T-helper 17 cell (primary cell): ENCODE measurements at regions not wholly inside any gene's neighbourhood (a gene's known extent, or its start where the extent isn't known, plus 50 kb on each side); places are given as distances from the start of the nearest gene placed in this dataset.
"Not testable (repeated sequence)": the region's sequence is repeated elsewhere in the genome, so short reads cannot be mapped to it uniquely, and the experiment has no call there.

Source experiments
- ATAC-seq: fragments of 150-1000 bp; cut with Tn5 transposase; 2 replicates; pipeline ENCODE4 v1.10.0; 2021; ENCODE audit warnings: mild to moderate bottlenecking, moderate library complexity
- DNase-seq, 3 donors: peaks; one replicate each; pipeline versions ENCODE4 v3.0.0 to v3.0.0-alpha.2; 2020 to 2021
- H3K9me3 ChIP-seq: one replicate; pipeline ENCODE4 v1.7.0; 2013; ENCODE audit warnings: low read length, mild to moderate bottlenecking; ENCODE audit not compliant: control insufficient read depth, poor library complexity, severe bottlenecking
- H3K27ac Mint-ChIP-seq: one replicate; pipeline ENCODE4 v1.8.0; 2022; ENCODE audit warnings: mild to moderate bottlenecking, moderate library complexity, mixed read lengths
- H3K27me3 Mint-ChIP-seq: one replicate; pipeline ENCODE4 v1.8.0; 2022; ENCODE audit warnings: mixed read lengths
- H3K36me3 Mint-ChIP-seq: one replicate; pipeline ENCODE4 v1.8.0; 2022; ENCODE audit warnings: low read depth, mixed read lengths
- H3K4me1 Mint-ChIP-seq: one replicate; pipeline ENCODE4 v1.8.0; 2022; ENCODE audit warnings: mild to moderate bottlenecking, mixed read lengths
- H3K4me3 Mint-ChIP-seq: one replicate; pipeline ENCODE4 v1.8.0; 2022; ENCODE audit warnings: mild to moderate bottlenecking, moderate library complexity, mixed read lengths

DNA sequence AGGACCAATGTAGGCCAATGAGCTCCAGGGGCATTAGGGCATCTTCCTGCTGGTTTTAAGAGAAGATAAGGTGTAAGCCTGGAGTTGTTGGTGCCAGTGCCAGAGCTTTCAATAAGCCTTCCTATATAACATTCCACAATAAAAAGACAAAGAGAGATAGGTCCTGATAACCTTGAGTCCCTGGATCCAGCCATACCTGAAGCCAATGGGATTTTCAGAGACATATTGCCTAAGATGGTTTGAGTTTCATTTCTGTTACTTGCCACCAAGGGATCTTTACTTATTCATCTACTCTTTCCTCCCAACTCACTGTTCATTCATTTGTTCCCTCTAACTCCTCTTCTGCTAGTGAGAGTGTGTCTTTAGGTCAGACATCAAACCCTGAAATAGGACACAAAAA lies 68.8 kb upstream of the CAPZB start:
- H3K4me3 Mint-ChIP-seq: no peak overlapping the region
- H3K27ac Mint-ChIP-seq: no peak overlapping the region
- no peaks in the 10 kb centered on the region for H3K9me3 ChIP-seq
- DNase-seq (no peak), ATAC-seq (no peak)
- H3K27me3 Mint-ChIP-seq: no peaks in the 10 kb centered on the region
- H3K36me3 Mint-ChIP-seq: no peaks in the 10 kb centered on the region
- peaks cover 17% of the 10 kb centered on the region for H3K4me1 Mint-ChIP-seq

DNA sequence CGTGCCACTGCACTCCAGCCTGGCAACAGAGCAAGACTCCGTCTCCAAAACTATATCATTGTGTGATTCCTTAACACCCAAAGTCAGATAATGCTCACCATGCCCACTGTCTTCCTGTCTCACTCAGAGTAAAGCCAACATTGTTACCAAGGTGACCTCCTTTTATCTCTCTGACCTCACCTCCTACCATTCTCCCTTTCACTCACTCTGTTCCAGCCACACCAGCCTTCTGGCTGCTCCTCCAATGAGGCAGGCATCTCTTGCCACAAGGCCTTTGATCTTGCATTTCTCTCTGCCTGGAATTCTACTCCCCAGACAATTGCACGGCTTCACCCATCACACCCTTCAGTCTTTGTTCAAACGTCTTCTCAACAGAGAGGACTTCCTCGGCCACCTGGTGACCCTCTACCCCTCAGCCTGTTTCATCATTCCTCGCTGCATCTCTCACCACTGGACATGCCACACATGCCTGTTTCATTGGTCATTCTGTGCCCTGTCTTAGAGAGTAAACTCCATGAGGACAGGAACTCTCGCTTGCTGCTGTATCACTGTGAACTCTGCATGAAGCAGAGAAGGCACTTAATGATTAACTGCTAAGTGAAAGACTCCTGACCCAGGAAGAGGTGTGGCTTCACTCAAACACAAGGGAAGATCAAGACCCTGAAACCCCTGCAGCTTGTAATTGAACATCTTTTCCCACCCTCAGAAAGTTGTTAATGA lies 67.1 kb upstream of the CAPZB start:
- H3K4me3 Mint-ChIP-seq: no peak overlapping the region
- ATAC-seq (no peak), DNase-seq (no peak)
- H3K9me3 ChIP-seq: no peaks in the 10 kb centered on the region
- no peaks in the 10 kb centered on the region for H3K36me3 Mint-ChIP-seq
- H3K27me3 Mint-ChIP-seq: no peaks in the 10 kb centered on the region
- peaks cover 6% of the 10 kb centered on the region for H3K4me1 Mint-ChIP-seq
- H3K27ac Mint-ChIP-seq: no peak overlapping the region

DNA sequence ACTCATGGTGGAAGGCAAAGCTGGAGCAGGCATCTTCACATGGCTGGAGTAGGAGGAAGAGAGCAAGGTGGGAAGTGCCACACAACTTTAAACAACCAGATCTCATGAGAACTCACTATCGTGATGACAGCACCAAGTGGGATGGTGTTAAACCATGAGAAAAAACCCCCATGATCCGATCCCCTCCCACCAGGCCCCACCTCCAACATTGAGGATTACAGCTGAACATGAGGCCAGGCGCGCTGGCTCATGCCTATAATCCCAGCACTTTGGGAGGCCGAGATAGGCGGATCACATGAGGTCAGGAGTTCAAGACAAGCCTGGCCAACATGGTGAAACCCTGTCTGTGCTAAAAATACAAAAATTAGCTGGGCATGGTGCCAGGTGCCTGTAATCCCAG lies 66.5 kb upstream of the CAPZB start:
- not testable (repeated sequence) for H3K27me3 Mint-ChIP-seq, ATAC-seq, DNase-seq, H3K4me1 Mint-ChIP-seq, H3K9me3 ChIP-seq, H3K27ac Mint-ChIP-seq, H3K4me3 Mint-ChIP-seq, H3K36me3 Mint-ChIP-seq

DNA sequence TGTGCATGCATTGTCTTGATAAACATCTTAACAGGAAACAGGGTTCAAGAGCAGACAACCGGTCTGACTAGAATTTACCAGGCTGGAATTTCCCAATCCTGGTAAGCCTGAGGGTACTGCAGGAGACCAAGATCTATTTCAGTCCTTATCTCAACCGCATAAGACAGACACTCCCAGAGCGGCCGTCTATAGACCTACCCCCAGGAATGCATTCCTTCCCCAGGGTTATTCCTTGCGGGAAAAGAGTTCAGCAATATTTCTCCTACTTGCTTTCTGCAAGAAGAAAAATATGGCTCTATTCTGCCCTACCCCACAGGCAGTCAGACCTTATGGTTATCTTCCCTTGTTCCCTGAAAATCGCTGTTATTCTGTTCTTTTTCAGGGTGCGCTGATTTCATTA lies 65.1 kb upstream of the CAPZB start:
- H3K27ac Mint-ChIP-seq, H3K36me3 Mint-ChIP-seq, H3K27me3 Mint-ChIP-seq, H3K4me1 Mint-ChIP-seq, ATAC-seq, H3K4me3 Mint-ChIP-seq, DNase-seq, H3K9me3 ChIP-seq: not testable (repeated sequence)

DNA sequence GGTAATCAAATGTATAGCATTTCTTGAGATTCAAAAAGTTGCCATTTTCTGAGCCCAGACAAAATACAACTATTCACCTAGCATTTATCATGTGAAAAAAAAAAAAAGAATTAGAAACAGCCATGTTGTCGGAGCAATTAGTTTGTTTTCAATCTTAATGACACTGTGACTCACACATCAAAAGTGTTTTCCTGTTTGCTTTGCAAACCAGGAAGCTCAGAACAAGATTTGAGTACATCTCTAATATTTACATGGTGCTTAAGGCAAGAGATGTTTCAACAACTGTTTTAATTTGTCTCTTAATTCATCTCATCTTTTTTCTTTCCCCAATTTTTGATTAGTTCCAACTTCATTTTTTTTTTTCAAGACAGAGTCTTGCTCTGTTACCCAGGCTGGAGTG lies 62.5 kb upstream of the CAPZB start:
- Mint-ChIP-seq H3K4me1 (peaks cover 5% of the 10 kb centered on the region), H3K4me3 (no peak overlapping the region), H3K36me3 (peaks cover under 1% of the 10 kb centered on the region)

DNA sequence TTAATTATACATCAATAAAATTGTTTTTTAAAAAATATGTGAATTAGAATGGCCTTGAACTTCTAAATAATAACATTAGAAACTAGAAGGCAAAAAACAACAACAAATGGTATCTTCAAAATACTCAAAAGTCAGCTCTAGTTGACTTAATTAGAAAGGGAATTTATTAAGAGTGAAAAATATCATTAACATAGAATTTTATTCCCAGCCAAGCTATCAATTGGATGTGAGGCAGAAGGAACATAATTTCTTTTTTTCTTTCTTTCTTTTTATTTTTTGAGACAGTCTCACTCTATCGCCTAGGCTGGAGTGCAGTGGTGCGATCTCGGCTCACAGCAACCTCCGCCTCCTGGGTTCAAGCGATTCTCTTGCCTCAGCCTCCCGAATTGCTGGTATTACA lies 51.2 kb upstream of the CAPZB start:
- Mint-ChIP-seq H3K4me1 (peaks cover 6% of the 10 kb centered on the region), H3K27ac (no peak overlapping the region), H3K4me3 (no peak overlapping the region), H3K27me3 (no peaks in the 10 kb centered on the region), H3K36me3 (no peaks in the 10 kb centered on the region)
- no peak for DNase-seq
- no peak for ATAC-seq
- no peaks in the 10 kb centered on the region for H3K9me3 ChIP-seq

More for the DNA sequence above, 62.5 kb upstream of the CAPZB start:
- no peak for DNase-seq
- no peaks in the 10 kb centered on the region for H3K9me3 ChIP-seq
- Mint-ChIP-seq H3K27me3 (peaks cover 2% of the 10 kb centered on the region), H3K27ac (no peak overlapping the region)
- ATAC-seq: no peak

DNA sequence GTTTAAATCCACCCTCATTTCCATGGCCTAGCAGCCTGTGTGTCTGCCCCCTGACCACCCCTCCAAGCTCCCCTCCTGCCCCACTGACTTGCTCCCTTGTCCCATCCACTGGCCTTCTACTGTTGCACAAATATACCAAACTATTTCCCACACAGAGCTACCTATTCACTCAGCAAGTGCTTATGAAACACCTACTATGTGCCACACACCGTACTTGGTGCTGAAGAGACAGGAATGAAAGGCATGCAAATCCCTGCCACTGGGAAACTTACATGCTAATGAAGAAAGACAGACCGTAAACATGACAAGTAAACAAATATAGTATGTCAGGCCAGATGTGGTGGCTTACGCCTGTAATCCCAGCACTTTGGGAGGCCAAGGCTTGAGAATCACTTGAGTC lies 49.9 kb upstream of the CAPZB start:
- no peaks in the 10 kb centered on the region for H3K9me3 ChIP-seq
- Mint-ChIP-seq H3K27me3 (no peaks in the 10 kb centered on the region), H3K27ac (no peak overlapping the region), H3K36me3 (no peaks in the 10 kb centered on the region), H3K4me1 (peaks cover 6% of the 10 kb centered on the region), H3K4me3 (no peak overlapping the region)
- no peak for DNase-seq
- no peak for ATAC-seq
